Gastroesophageal sphincter (tissue), 4 donors: ENCODE measurements at regions not wholly inside any gene's neighbourhood (a gene's known extent, or its start where the extent isn't known, plus 50 kb on each side); places are given as distances from the start of the nearest gene placed in this dataset.

Source experiments
- ATAC-seq: fragments of 150-250 bp; one replicate; pipeline ENCODE4 v1.9.1; 2016; ENCODE audit warnings: mild to moderate bottlenecking, moderate library complexity
- H3K27ac ChIP-seq, 4 donors: fragments of 200-600 bp; sonication (generic) in 3 of 4; 1 replicate in 3 of 4; 2 replicates in 1 of 4; pipeline ENCODE4 v1.5.1; 2016 to 2019
- H3K27me3 ChIP-seq: fragments of 200-600 bp; sonication (generic); one replicate; pipeline ENCODE4 v1.5.1; 2019
- H3K36me3 ChIP-seq, 2 donors: fragments of 200-600 bp; sonication (generic); one replicate each; pipeline ENCODE4 v1.5.1; 2019; ENCODE audit warnings: control low read depth in 1 of 2
- H3K4me1 ChIP-seq, 3 donors: fragments of 200-600 bp; sonication (generic); 1 replicate in 2 of 3; 2 replicates in 1 of 3; pipeline ENCODE4 v1.5.1; 2016 to 2019; ENCODE audit warnings: control low read depth in 2 of 3
- H3K4me3 ChIP-seq, 2 donors: fragments of 200-600 bp; sonication (generic); one replicate each; pipeline ENCODE4 v1.5.1; 2019; ENCODE audit warnings: mild to moderate bottlenecking in 1 of 2, moderate library complexity in 1 of 2
- H3K9me3 ChIP-seq, 3 donors: fragments of 200-600 bp; sonication (generic); one replicate each; pipeline ENCODE4 v1.5.1; 2017 to 2019; ENCODE audit warnings: control low read depth in 2 of 3
- EP300 ChIP-seq: sonication (generic); formaldehyde crosslinking; IDR thresholded peaks from one replicate; pipeline ENCODE4 v1.6.1; 2017; ENCODE audit warnings: antibody characterized with exemption, mild to moderate bottlenecking
- POLR2A ChIP-seq, 2 donors: fragments of 450-650 bp; IDR thresholded peaks; one replicate each; pipeline ENCODE4 v1.6.1; 2017; ENCODE audit warnings: antibody characterized with exemption in 2 of 2, mild to moderate bottlenecking in 2 of 2, moderate library complexity in 1 of 2
- POLR2AphosphoS5 ChIP-seq: sonication (generic); formaldehyde crosslinking; IDR thresholded peaks from one replicate; pipeline ENCODE4 v1.6.1; 2017; ENCODE audit warnings: antibody characterized with exemption
- WGBS, 2 donors: methylation state at CpG; one replicate each; pipeline ENCODE4 v1.1.5; 2018; ENCODE audit warnings: low coverage in 1 of 2; 5-methylcytosine and 5-hydroxymethylcytosine counted together
- TF ChIP-seq, protein P1 (sequence below), 4 experiments: fragments of 200-600 bp in 2 of 4; fragments of 450-650 bp in 2 of 4; sonication (generic) in 1 of 4; IDR thresholded peaks; one replicate each; pipeline ENCODE4 v1.5.1; 2017 to 2019; ENCODE audit warnings: antibody characterized with exemption in 4 of 4, mild to moderate bottlenecking in 2 of 4, moderate library complexity in 2 of 4

DNA sequence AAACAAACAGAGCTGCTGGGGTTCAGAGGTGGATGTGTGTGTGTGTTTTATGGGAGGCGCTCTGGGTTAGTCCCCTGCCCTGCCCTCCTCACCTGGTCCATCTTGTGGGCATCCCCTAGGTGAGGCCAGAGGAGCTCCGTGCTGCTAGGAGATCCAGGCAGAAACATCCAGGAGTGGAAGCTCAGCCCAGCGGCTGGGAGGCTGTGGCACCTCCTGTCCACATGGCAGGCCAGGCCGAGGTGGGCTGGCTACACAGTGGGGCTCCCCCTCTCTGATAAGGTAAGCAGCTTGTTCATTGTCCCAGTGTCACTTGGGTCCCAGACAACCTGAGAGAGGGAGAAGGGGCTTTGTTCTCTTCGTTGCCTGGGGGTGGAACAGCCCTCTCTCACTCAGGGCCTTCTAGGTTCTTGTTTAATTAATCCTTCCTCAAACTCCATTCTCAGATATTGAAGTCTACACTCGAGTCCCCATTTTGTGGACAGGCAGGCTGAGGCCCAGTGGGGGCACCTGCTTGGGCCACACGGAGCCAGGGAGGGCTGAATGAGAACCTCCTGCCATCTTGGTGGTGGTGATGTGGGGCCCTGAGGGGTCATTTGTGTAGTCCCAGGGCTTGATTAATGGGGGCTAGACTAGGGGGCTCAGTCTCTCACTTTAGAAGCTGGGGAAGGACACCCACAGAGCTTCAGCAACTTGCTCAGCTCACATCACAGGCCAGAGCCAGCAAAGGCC, 216.8 kb upstream of the GPR26 start:
- no peak for ATAC-seq
- TF ChIP-seq, protein P1, sequence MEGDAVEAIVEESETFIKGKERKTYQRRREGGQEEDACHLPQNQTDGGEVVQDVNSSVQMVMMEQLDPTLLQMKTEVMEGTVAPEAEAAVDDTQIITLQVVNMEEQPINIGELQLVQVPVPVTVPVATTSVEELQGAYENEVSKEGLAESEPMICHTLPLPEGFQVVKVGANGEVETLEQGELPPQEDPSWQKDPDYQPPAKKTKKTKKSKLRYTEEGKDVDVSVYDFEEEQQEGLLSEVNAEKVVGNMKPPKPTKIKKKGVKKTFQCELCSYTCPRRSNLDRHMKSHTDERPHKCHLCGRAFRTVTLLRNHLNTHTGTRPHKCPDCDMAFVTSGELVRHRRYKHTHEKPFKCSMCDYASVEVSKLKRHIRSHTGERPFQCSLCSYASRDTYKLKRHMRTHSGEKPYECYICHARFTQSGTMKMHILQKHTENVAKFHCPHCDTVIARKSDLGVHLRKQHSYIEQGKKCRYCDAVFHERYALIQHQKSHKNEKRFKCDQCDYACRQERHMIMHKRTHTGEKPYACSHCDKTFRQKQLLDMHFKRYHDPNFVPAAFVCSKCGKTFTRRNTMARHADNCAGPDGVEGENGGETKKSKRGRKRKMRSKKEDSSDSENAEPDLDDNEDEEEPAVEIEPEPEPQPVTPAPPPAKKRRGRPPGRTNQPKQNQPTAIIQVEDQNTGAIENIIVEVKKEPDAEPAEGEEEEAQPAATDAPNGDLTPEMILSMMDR (IDR thresholded peaks at IDR 0.05): no peak
- TF ChIP-seq POLR2AphosphoS5: no peak
- H3K9me3 ChIP-seq: no peaks in the 10 kb centered on the region
- H3K4me3 ChIP-seq: no peak overlapping the region
- no peaks in the 10 kb centered on the region for H3K36me3 ChIP-seq
- H3K27me3 ChIP-seq: no peaks in the 10 kb centered on the region
- 70% methylated on average over 3 of the region's 7 CpGs; no CpG with 5 or more reads in 1 of the 2 donors for WGBS, 2 donors
- no peaks in the 10 kb centered on the region for H3K4me1 ChIP-seq
- H3K27ac ChIP-seq: no peak overlapping the region

DNA sequence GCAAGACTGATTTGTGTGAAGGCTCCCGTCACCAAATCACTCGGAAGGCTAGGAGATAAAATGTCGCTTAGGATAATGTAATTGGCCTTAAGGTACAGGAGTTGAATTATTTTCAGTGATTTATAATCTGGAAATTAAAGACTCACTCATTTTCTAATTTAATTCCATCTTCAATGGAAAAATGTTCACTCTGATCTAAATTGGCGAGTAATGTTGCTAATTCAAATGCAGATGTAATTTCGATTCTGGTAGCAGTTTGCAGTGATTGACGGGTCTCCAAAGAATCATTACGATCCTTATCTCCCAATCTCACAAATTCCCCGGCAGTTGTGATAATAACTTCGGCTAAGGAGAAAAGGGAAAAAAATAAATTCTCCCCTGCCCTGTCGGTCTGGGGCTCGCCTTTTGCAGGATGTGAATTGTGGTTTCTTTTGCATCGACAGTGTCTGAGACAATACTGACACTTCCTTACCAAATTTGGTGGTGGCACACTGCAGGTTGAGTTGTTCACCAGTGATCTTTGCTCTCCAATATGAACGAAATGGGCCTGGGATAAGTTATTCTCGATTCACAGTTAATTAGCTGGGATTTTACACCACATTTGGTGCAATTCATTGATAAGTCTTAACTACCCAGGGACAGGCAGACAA, 215.1 kb upstream of the GPR26 start:
- WGBS, 2 donors: 72 to 76% methylated on average over 9 to 14 of the region's 14 CpGs
- TF ChIP-seq POLR2A (IDR thresholded peaks at IDR 0.05) (no peak), EP300 (no peak), POLR2AphosphoS5 (no peak)
- TF ChIP-seq, protein P1 (IDR thresholded peaks at IDR 0.05): no peak
- Histone ChIP-seq H3K4me3 (no peak overlapping the region), H3K27me3 (no peaks in the 10 kb centered on the region), H3K27ac (no peak overlapping the region), H3K36me3 (no peaks in the 10 kb centered on the region), H3K4me1 (no peaks in the 10 kb centered on the region), H3K9me3 (no peaks in the 10 kb centered on the region)
- ATAC-seq: no peak

DNA sequence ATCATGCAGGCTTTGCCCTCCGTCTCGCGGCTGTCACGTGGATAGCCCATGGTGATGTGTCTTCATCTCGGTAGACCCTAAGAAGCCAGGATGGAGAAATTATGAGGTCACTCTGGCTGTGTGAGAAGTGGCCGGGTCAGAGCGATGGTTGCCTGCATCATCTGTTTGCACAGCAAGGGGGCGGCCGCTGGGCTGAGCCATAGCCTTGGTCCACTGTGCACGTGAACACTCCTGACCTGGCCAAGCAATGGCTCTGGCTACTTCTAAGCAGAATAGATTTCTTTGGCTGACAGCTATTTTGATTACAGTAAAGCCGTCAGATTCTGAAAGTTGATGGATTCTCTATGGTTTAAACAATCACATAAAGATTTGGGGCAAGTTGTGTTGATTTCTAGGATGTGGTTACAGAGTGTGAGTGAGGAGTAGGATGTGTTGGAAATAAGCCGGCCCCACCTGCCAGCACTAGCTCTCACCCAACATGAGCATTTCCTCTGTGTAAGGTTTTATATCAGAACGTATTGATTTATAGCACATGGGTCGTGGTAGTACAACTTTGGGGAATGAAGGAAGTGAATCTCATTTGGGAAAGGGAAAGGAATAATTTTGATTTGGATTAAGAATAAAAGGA, 214.4 kb upstream of the GPR26 start:
- H3K9me3 ChIP-seq: no peaks in the 10 kb centered on the region
- TF ChIP-seq POLR2AphosphoS5: no peak
- no peak for TF ChIP-seq EP300
- no peak for TF ChIP-seq POLR2A (IDR thresholded peaks at IDR 0.05)
- TF ChIP-seq, protein P1 (IDR thresholded peaks at IDR 0.05): no peak
- WGBS, 2 donors: 62 to 69% methylated on average over 7 to 9 of the region's 14 CpGs
- H3K27ac ChIP-seq: no peak overlapping the region
- no peaks in the 10 kb centered on the region for H3K36me3 ChIP-seq
- no peak overlapping the region for H3K4me3 ChIP-seq
- no peak for ATAC-seq
- no peaks in the 10 kb centered on the region for H3K4me1 ChIP-seq
- H3K27me3 ChIP-seq: no peaks in the 10 kb centered on the region

DNA sequence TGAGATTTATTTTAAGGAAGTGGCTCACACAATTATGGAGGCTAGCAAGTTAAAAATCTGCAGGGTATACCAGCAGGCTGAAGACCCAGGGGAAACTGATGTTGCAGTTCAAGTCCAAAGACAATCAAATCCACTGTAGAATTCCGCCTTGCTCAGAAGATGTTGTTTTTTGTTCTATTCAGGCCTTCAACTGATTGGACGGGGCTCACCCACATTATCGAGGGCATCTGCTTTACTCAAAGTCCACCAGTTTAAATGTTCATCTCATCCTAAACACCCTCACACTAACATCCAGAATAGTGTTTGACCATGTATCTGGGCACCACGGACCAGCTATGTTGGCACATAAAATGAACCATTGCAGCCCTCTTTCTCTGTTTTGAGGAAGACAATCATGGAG, 211.2 kb upstream of the GPR26 start:
- no peak for ATAC-seq
- H3K4me1 ChIP-seq: no peaks in the 10 kb centered on the region
- TF ChIP-seq EP300 (no peak), POLR2A (IDR thresholded peaks at IDR 0.05) (no peak), POLR2AphosphoS5 (no peak)
- TF ChIP-seq, protein P1 (IDR thresholded peaks at IDR 0.05): no peak
- H3K36me3 ChIP-seq: no peaks in the 10 kb centered on the region
- 89 to 95% methylated on average over 1 to 3 of the region's 4 CpGs for WGBS, 2 donors
- no peak overlapping the region for H3K27ac ChIP-seq
- H3K9me3 ChIP-seq: no peaks in the 10 kb centered on the region
- peaks cover 6% of the 10 kb centered on the region for H3K27me3 ChIP-seq
- H3K4me3 ChIP-seq: no peak overlapping the region

DNA sequence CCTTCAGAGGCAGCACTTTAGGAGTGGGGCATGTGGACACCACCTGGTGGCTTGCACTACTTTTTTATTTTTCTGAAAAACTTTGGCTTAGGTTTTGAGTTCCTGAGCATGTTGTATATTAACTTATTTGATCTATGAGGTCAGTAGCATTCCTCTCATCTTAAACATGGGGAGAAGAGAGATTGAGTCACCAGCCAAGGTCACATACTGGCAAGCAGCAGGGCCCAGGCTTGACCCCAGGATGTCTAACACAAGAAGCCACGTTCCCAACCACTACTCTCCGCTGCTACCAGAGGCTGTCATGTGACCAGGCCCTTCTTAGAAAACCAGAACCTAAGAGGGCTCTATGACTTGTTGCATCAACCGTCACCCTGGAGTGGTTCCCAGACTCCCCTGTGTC, 210.3 kb upstream of the GPR26 start:
- H3K36me3 ChIP-seq: no peaks in the 10 kb centered on the region
- TF ChIP-seq, protein P1 (IDR thresholded peaks at IDR 0.05): no peak
- TF ChIP-seq EP300 (no peak), POLR2A (IDR thresholded peaks at IDR 0.05) (no peak), POLR2AphosphoS5 (no peak)
- peaks cover 14% of the 10 kb centered on the region for H3K27me3 ChIP-seq
- WGBS, 2 donors: 57 to 100% methylated on average over 1 of the region's 3 CpGs
- ATAC-seq: no peak
- no peak overlapping the region for H3K27ac ChIP-seq
- H3K4me1 ChIP-seq: no peaks in the 10 kb centered on the region
- no peak overlapping the region for H3K4me3 ChIP-seq
- no peaks in the 10 kb centered on the region for H3K9me3 ChIP-seq
